Activated CD8-positive, alpha-beta T cell treated with anti-CD3 and anti-CD28 coated beads, Interleukin-2, amount 10 ng/mL, durations not matched to agents 7 days and 5 days (primary cell): ENCODE measurements at regions not wholly inside any gene's neighbourhood (a gene's known extent, or its start where the extent isn't known, plus 50 kb on each side); places are given as distances from the start of the nearest gene placed in this dataset.
A peak's percentile ranks its signal among the peaks of the same experiment; 100 is the strongest.
"Not testable (repeated sequence)": the region's sequence is repeated elsewhere in the genome, so short reads cannot be mapped to it uniquely, and the experiment has no call there.

ENCODE experiments used
- ATAC-seq: fragments of 150-1000 bp; cut with Tn5 transposase; one replicate; pipeline ENCODE4 v1.10.0; 2021; ENCODE audit warnings: moderate library complexity
- CTCF ChIA-PET: fragments of 350-600 bp; sonication (Branson Sonifier 250); formaldehyde crosslinking; loops from one replicate; lab custom pipeline; 2021; ENCODE audit warnings: antibody characterized with exemption; lab: Charles Lee
- POLR2A ChIA-PET: fragments of 350-600 bp; sonication (Branson Sonifier 250); formaldehyde crosslinking; loops from one replicate; lab custom pipeline; 2021; ENCODE audit warnings: antibody characterized with exemption; lab: Charles Lee
- DNase-seq: peaks from one replicate; pipeline ENCODE4 v3.0.0-alpha.2; 2020
- H3K27ac Mint-ChIP-seq: one replicate; pipeline ENCODE4 v1.8.0; 2021; ENCODE audit warnings: mild to moderate bottlenecking, mixed read lengths
- H3K27me3 Mint-ChIP-seq: one replicate; pipeline ENCODE4 v1.8.0; 2021; ENCODE audit warnings: low read depth, mixed read lengths
- H3K36me3 Mint-ChIP-seq: one replicate; pipeline ENCODE4 v1.8.0; 2021; ENCODE audit warnings: low read depth, mixed read lengths
- H3K4me1 Mint-ChIP-seq: one replicate; pipeline ENCODE4 v1.8.0; 2021; ENCODE audit warnings: low read depth, mixed read lengths
- H3K4me3 Mint-ChIP-seq: one replicate; pipeline ENCODE4 v1.8.0; 2021; ENCODE audit warnings: mild to moderate bottlenecking, mixed read lengths
- H3K9me3 Mint-ChIP-seq: one replicate; pipeline ENCODE4 v1.8.0; 2022; ENCODE audit warnings: mixed read lengths; ENCODE audit not compliant: insufficient read depth

- ATAC-seq (no peak), DNase-seq (no peak)
- POLR2A ChIA-PET, result no interaction called here
- Mint-ChIP-seq H3K27me3 (no peaks in the 10 kb centered on the region), H3K9me3 (no peaks in the 10 kb centered on the region), H3K27ac (no peak overlapping the region), H3K4me1 (no peaks in the 10 kb centered on the region), H3K36me3 (no peaks in the 10 kb centered on the region), H3K4me3 (no peak overlapping the region)
- CTCF ChIA-PET, result no interaction called here
These were observed 374.2 kb upstream of the F9 start for GRCh38 chrX:139156356-139156755.

GRCh38 chrX:139146625-139147024 lies 383.9 kb upstream of the F9 start:
- DNase-seq, H3K9me3 Mint-ChIP-seq, H3K36me3 Mint-ChIP-seq, ATAC-seq, H3K4me1 Mint-ChIP-seq, H3K27ac Mint-ChIP-seq, CTCF ChIA-PET, H3K27me3 Mint-ChIP-seq, H3K4me3 Mint-ChIP-seq, POLR2A ChIA-PET: not testable (repeated sequence)

- ChIA-PET POLR2A (no interaction called here), CTCF (no interaction called here)
- ATAC-seq, result no peak
- Mint-ChIP-seq H3K36me3 (no peaks in the 10 kb centered on the region), H3K9me3 (no peaks in the 10 kb centered on the region), H3K4me1 (no peaks in the 10 kb centered on the region), H3K27ac (no peak overlapping the region), H3K4me3 (no peak overlapping the region), H3K27me3 (no peaks in the 10 kb centered on the region)
- no peak for DNase-seq
These were observed 389.2 kb upstream of the F9 start for GRCh38 chrX:139141370-139141769.

GRCh38 chrX:139134316-139134715 lies 396.2 kb upstream of the F9 start:
- DNase-seq (no peak), ATAC-seq (no peak)
- Mint-ChIP-seq H3K36me3 (no peaks in the 10 kb centered on the region), H3K4me3 (no peak overlapping the region), H3K27me3 (no peaks in the 10 kb centered on the region), H3K4me1 (no peaks in the 10 kb centered on the region), H3K27ac (no peak overlapping the region), H3K9me3 (no peaks in the 10 kb centered on the region)
- ChIA-PET CTCF (no interaction called here), POLR2A (no interaction called here)

GRCh38 chrX:139126493-139126892 lies 404.0 kb upstream of the F9 start:
- Mint-ChIP-seq H3K27ac (no peak overlapping the region), H3K9me3 (no peaks in the 10 kb centered on the region), H3K36me3 (no peaks in the 10 kb centered on the region), H3K4me1 (no peaks in the 10 kb centered on the region), H3K4me3 (no peak overlapping the region), H3K27me3 (no peaks in the 10 kb centered on the region)
- DNase-seq (peak; percentile 22), ATAC-seq (no peak)
- POLR2A ChIA-PET, result no interaction called here
- CTCF ChIA-PET, result no interaction called here

GRCh38 chrX:139125916-139126315 lies 404.6 kb upstream of the F9 start:
- Mint-ChIP-seq H3K27ac (no peak overlapping the region), H3K9me3 (no peaks in the 10 kb centered on the region), H3K36me3 (no peaks in the 10 kb centered on the region), H3K4me1 (no peaks in the 10 kb centered on the region), H3K4me3 (no peak overlapping the region), H3K27me3 (no peaks in the 10 kb centered on the region)
- ChIA-PET CTCF (no interaction called here), POLR2A (no interaction called here)
- no peak for ATAC-seq
- no peak for DNase-seq

- Mint-ChIP-seq H3K4me1 (no peaks in the 10 kb centered on the region), H3K27ac (no peak overlapping the region), H3K36me3 (no peaks in the 10 kb centered on the region), H3K27me3 (no peaks in the 10 kb centered on the region), H3K9me3 (no peaks in the 10 kb centered on the region), H3K4me3 (no peak overlapping the region)
- DNase-seq (no peak), ATAC-seq (no peak)
- ChIA-PET POLR2A (no interaction called here), CTCF (no interaction called here)
These were observed 408.8 kb upstream of the F9 start for GRCh38 chrX:139121616-139122286.

- no peak for ATAC-seq
- Mint-ChIP-seq H3K27ac (no peak overlapping the region), H3K27me3 (no peaks in the 10 kb centered on the region), H3K4me1 (no peaks in the 10 kb centered on the region), H3K36me3 (no peaks in the 10 kb centered on the region), H3K9me3 (no peaks in the 10 kb centered on the region), H3K4me3 (no peak overlapping the region)
- POLR2A ChIA-PET, result no interaction called here
- CTCF ChIA-PET, result no interaction called here
- DNase-seq, result no peak
These were observed 409.2 kb upstream of the FGF13 start for GRCh38 chrX:139120760-139121159.

- CTCF ChIA-PET, result no interaction called here
- Mint-ChIP-seq H3K27ac (no peak overlapping the region), H3K4me3 (no peak overlapping the region), H3K9me3 (no peaks in the 10 kb centered on the region), H3K4me1 (no peaks in the 10 kb centered on the region), H3K36me3 (no peaks in the 10 kb centered on the region), H3K27me3 (no peaks in the 10 kb centered on the region)
- DNase-seq, result no peak
- POLR2A ChIA-PET, result no interaction called here
- ATAC-seq, result no peak
These were observed 402.2 kb upstream of the FGF13 start for GRCh38 chrX:139113708-139114107.

GRCh38 chrX:139112432-139112831 lies 400.9 kb upstream of the FGF13 start:
- no peak for ATAC-seq
- no peaks in the 10 kb centered on the region for H3K9me3 Mint-ChIP-seq
- no peaks in the 10 kb centered on the region for H3K4me1 Mint-ChIP-seq
- H3K27me3 Mint-ChIP-seq, result no peaks in the 10 kb centered on the region
- no peak overlapping the region for H3K27ac Mint-ChIP-seq
- no peak for DNase-seq
- no peak overlapping the region for H3K4me3 Mint-ChIP-seq
- ChIA-PET POLR2A (no interaction called here), CTCF (no interaction called here)
- H3K36me3 Mint-ChIP-seq, result no peaks in the 10 kb centered on the region

GRCh38 chrX:139106069-139106468 lies 394.6 kb upstream of the FGF13 start:
- Mint-ChIP-seq H3K4me1 (no peaks in the 10 kb centered on the region), H3K27ac (no peak overlapping the region), H3K36me3 (no peaks in the 10 kb centered on the region), H3K9me3 (no peaks in the 10 kb centered on the region), H3K4me3 (no peak overlapping the region), H3K27me3 (no peaks in the 10 kb centered on the region)
- DNase-seq (no peak), ATAC-seq (no peak)
- POLR2A ChIA-PET, result no interaction called here
- CTCF ChIA-PET, result no interaction called here

- no peaks in the 10 kb centered on the region for H3K4me1 Mint-ChIP-seq
- no peaks in the 10 kb centered on the region for H3K9me3 Mint-ChIP-seq
- no peak for DNase-seq
- ChIA-PET POLR2A (no interaction called here), CTCF (no interaction called here)
- H3K27ac Mint-ChIP-seq, result no peak overlapping the region
- no peak for ATAC-seq
- H3K27me3 Mint-ChIP-seq, result no peaks in the 10 kb centered on the region
- no peaks in the 10 kb centered on the region for H3K36me3 Mint-ChIP-seq
- H3K4me3 Mint-ChIP-seq, result no peak overlapping the region
These were observed 383.4 kb upstream of the FGF13 start for GRCh38 chrX:139094671-139095592.
